ENCODE measurements at regions not wholly inside any gene's neighbourhood (a gene's known extent, or its start where the extent isn't known, plus 50 kb on each side); places are given as distances from the start of the nearest gene placed in this dataset.
A peak's percentile ranks its signal among the peaks of the same experiment; 100 is the strongest.

DNA sequence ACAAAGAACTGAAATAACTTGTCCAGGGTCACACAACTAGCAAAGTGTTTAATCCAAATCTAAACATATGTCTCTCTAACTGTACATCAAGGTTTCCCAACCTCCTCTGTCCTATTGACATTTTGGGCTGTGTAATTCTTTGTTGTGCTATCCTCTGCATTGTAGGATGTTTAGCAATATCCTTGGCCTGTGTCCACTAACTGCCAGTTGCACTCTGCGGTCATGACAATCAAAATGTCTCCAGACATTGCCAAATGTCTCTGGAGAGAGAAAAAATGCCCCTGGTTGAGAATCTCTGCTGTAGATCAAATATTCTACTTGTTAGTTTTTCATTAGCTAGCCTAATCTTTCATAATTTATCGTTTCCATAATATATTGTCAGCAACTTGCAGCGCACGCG lies 353.4 kb upstream of the NEGR1 start:
- TF ChIP-seq, protein P1, sequence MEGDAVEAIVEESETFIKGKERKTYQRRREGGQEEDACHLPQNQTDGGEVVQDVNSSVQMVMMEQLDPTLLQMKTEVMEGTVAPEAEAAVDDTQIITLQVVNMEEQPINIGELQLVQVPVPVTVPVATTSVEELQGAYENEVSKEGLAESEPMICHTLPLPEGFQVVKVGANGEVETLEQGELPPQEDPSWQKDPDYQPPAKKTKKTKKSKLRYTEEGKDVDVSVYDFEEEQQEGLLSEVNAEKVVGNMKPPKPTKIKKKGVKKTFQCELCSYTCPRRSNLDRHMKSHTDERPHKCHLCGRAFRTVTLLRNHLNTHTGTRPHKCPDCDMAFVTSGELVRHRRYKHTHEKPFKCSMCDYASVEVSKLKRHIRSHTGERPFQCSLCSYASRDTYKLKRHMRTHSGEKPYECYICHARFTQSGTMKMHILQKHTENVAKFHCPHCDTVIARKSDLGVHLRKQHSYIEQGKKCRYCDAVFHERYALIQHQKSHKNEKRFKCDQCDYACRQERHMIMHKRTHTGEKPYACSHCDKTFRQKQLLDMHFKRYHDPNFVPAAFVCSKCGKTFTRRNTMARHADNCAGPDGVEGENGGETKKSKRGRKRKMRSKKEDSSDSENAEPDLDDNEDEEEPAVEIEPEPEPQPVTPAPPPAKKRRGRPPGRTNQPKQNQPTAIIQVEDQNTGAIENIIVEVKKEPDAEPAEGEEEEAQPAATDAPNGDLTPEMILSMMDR (IDR thresholded peaks at IDR 0.05; ENCODE audit: insufficient read depth, missing control alignments): no peak
- DNase-seq (ENCODE audit: insufficient read length, low spot score) (no peak), FAIRE-seq (no peak)

DNA sequence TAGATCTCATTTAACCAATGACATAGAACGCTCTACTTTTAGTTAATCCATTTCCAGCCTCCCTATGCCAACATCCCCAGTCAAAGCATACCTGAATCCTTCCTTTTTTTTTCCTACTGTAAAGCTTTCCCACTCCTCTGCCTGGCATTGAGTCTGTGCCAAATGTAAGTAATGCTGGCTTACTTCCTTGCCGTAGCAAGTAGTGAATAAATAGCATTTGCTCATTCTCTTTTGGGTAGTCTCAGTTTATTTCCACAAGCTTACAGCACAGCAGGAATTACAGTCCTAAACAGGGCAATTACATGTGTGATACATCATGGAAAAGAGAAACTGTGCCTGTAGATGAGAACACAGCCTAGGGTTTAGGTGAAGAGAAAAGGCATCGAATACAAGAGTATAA lies 352.6 kb upstream of the NEGR1 start:
- no peak for DNase-seq (ENCODE audit: insufficient read length, low spot score)
- TF ChIP-seq, protein P1 (IDR thresholded peaks at IDR 0.05; ENCODE audit: insufficient read depth, missing control alignments): no peak
- no peak for FAIRE-seq

DNA sequence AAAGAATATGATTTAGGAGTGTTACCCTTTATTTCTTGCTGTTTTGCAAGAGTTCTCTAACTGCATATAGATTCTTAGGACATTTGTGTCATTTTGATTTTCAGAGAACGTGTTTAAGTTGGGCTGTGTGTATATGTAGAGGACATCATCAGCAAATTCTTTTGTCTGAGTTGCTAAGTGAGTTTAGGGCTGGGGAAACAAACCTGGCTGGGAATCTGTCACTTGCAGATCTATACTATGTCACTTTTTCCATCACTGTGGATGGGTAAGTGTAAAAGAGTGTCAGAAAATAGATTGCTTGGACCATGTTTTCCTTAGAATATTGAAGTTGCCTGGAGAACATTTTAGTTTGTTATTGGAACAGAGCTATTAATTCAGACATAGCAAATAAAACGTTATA lies 349.1 kb upstream of the NEGR1 start:
- TF ChIP-seq, protein P1 (IDR thresholded peaks at IDR 0.05; ENCODE audit: insufficient read depth, missing control alignments): no peak
- DNase-seq (ENCODE audit: insufficient read length, low spot score) (no peak), FAIRE-seq (no peak)

DNA sequence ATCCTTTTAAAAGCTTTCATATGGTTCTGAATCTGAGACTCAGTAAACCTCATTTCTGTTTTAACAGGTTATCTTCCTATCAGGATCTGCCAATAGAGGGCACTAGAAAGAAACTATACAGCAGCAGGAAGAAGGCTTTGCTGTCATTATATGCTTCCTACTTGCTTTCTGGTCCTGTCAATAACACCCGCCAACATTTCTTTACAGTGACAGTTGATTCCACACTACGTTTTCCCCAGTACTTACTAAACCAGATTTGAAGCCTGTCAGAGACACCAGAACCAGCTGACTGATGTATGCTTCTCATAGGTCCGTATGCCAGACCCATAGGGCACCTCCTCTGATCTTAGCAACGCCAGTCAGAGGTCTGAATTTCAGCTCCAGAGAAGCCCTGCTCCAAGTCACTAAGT lies 341.0 kb upstream of the NEGR1 start:
- DNase-seq (ENCODE audit: insufficient read length, low spot score): no peak
- peak; percentile 96 for FAIRE-seq
- TF ChIP-seq, protein P1 (IDR thresholded peaks at IDR 0.05; ENCODE audit: insufficient read depth, missing control alignments): peak; percentile 75

DNA sequence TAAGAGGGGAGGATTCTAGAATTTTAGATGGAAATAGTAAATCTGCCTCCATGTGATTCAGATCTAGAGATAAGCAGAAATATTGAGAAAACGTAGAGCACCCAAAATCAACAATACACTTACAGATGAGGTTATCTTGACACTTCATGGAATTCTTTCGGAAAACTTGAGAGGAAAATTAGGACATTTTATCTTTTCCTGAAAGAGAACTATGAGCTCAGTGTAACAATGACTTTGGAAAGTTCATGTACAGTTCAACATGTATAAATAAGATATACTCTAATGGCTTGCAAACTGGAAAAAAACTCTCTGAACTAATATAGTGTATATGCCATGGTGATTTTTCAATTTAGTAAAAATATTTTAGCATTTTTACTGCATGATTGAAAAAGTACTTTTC lies 338.1 kb upstream of the NEGR1 start:
- no peak for DNase-seq (ENCODE audit: insufficient read length, low spot score)
- FAIRE-seq: no peak
- TF ChIP-seq, protein P1 (IDR thresholded peaks at IDR 0.05; ENCODE audit: insufficient read depth, missing control alignments): no peak

DNA sequence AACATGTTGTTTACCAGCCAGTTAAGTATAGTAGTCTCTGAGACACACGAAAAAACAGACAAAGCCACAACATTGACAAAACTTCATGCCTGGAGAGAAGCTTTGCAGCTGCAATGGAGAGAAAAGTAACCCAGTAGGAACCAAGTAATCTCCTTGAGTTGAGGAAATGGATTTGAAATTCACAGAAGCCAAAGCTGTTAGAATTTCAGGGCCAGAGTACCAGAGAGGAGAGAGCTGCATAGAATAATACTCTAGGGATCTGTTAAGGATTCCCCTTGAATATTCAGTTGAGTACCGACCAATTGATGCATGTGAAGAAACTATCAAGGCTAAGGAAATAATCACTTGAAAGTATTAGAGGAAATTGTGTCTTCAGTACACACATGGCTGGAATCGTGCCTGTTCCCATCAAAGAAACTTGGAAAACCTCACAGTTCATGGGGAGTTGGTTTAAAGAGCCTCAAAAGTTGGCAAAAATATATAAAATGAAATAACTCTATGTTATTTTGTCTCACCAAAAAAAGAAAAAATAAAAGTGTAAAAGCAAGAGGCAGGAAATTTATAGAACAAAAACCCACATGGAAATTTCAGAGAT lies 324.0 kb upstream of the NEGR1 start:
- FAIRE-seq (no peak), DNase-seq (ENCODE audit: insufficient read length, low spot score) (no peak)
- TF ChIP-seq, protein P1 (IDR thresholded peaks at IDR 0.05; ENCODE audit: insufficient read depth, missing control alignments): no peak

DNA sequence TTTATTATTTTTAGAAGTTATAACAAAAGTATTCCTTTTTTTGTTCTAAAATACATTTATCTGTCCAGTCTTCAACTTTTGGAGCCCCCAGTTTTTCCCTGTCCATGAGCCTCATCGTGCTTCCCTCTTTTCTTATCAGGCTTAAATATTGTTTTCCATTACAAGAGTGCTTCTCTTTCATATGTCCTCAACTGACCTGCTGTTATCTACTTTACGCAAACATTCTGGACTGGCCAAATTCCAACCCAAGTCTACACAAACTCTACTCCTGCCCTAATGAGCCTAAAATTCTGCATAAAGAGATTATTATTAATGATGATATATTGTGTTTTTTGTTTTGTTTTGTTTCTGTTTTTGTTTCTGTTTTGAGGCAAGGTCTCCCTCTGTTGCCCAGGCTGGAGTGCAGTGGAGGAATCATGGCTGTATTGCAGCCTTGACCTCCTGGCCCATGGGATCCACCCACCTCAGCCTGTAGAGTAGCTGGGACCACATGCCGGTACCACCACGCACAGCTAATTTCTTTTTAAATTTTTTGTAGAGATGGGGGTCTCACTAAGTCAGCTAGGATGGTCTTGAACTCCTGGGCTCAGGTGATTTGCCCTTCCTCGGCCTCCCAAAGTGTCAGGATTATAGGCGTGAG lies 318.8 kb upstream of the NEGR1 start:
- TF ChIP-seq, protein P1 (IDR thresholded peaks at IDR 0.05; ENCODE audit: insufficient read depth, missing control alignments): no peak
- DNase-seq (ENCODE audit: insufficient read length, low spot score): no peak
- no peak for FAIRE-seq
